ENCODE measurements at regions not wholly inside any gene's neighbourhood (a gene's known extent, or its start where the extent isn't known, plus 50 kb on each side); places are given as distances from the start of the nearest gene placed in this dataset.

GRCh38 chr10:2525781-2526180 is 541.6 kb upstream of the PFKP start:
- TF ChIP-seq, protein P1, sequence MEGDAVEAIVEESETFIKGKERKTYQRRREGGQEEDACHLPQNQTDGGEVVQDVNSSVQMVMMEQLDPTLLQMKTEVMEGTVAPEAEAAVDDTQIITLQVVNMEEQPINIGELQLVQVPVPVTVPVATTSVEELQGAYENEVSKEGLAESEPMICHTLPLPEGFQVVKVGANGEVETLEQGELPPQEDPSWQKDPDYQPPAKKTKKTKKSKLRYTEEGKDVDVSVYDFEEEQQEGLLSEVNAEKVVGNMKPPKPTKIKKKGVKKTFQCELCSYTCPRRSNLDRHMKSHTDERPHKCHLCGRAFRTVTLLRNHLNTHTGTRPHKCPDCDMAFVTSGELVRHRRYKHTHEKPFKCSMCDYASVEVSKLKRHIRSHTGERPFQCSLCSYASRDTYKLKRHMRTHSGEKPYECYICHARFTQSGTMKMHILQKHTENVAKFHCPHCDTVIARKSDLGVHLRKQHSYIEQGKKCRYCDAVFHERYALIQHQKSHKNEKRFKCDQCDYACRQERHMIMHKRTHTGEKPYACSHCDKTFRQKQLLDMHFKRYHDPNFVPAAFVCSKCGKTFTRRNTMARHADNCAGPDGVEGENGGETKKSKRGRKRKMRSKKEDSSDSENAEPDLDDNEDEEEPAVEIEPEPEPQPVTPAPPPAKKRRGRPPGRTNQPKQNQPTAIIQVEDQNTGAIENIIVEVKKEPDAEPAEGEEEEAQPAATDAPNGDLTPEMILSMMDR (IDR thresholded peaks at IDR 0.05) = no peak
- TF ChIP-seq POLR2AphosphoS5 (IDR thresholded peaks at IDR 0.05) = no peak
- TF ChIP-seq EP300 (IDR thresholded peaks at IDR 0.05; ENCODE audit: low read depth) = no peak
